NCI-H2029 (cell line): ENCODE measurements at regions not wholly inside any gene's neighbourhood (a gene's known extent, or its start where the extent isn't known, plus 50 kb on each side); places are given as distances from the start of the nearest gene placed in this dataset.
"Not testable (repeated sequence)": the region's sequence is repeated elsewhere in the genome, so short reads cannot be mapped to it uniquely, and the experiment has no call there.

ENCODE experiments used
- DNase-seq: peaks from one replicate; lab custom pipeline; 2025; lab: John Stamatoyannopoulos, UW

GRCh38 chr12:19988948-19989347 is 379.4 kb upstream of the PDE3A start:
- no peak for DNase-seq

- no peak for DNase-seq
These were observed 377.2 kb upstream of the PDE3A start for GRCh38 chr12:19991146-19991545.

- DNase-seq = no peak
These were observed 376.0 kb upstream of the PDE3A start for GRCh38 chr12:19992311-19992710.

GRCh38 chr12:19994968-19995367 is 373.4 kb upstream of the PDE3A start:
- DNase-seq = no peak

DNA sequence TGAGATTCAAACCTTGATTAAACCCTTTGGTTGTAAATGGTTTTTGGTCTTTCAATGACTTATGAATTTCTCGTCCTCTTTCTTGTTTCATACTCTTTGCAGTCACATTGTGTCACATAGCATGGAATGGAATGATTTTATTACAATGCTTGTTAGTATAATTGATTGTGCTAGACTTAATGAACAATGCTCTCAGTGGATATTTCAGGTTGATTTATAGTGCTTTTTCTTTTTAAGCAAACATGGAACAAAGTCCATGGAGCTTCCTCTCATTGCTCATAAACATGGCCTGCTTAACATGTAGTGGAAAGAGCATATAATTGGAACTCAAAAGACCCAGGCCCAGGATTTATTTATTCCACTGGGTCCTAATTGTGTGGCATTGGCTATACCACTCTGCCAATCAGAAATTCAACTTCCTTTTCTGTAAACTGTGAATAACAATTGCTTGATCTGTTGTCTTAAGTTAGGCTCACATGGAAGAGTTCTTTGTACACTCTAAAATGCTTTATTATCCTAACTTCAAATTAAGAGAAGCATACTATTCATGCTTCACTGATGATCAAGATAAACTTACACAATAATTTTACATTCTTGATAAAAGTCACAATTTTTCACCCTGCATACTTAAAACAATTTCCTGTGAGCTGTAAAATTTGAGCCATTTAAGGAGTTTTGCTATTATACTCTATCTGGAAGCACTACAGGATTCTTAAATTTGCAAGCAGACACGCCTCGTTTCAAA is 370.5 kb upstream of the PDE3A start:
- DNase-seq = no peak

- DNase-seq = no peak
These were observed 369.9 kb upstream of the PDE3A start for GRCh38 chr12:19998411-19998810.

DNA sequence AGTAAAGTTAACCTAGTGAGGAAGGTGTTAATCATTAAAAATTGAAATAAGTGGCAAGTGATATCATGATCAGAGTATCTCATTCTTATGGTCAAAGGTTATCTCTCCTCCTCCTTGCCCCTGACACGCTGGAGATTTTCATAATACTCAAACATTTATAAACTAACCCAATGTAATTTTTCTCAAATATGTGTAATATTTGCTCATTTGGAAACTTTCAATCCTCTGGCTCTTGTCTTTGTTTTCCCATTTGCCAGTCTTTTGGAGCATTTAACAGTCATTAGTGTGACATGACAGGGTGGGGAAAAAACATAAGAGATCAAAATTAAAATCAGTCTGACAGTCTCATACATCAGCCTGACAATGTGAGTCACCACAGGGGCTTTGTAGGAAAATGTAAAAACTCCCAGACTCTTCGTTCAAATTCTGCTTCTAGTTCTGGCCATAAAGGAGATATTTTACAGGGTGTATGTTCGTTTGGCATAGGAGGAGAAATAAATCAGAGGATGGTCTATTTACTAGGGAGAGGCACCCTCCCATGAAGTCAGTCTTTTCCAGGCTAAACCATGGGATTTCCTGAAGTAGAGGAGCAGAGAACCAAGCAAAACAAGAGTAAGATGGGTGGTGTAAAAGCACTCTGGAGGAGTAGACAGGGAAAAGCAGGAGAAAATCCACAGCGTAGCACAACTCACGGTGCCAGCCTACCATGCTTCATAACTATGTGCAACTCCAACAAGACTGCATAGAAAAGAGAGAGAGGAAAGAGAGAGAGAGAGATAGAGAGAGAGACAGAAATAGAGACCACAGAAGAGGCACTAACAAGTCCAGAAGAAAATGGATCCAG is 369.2 kb upstream of the PDE3A start:
- DNase-seq = no peak

DNA sequence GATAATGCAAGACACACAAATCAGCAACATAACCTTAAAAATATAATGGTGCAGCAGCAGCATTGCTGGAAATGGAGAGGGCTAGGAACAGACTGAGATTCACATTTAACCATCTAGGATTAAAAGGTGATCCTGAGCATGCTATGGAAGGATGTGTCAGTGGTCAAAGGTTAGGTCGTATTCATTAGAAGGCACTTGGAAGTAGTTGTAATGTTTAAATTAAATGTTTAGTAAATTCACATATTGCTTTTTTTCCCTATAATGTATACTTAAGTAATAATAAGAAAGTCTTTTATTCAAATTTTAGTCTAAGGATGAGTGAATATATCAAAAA is 368.6 kb upstream of the PDE3A start:
- DNase-seq = no peak

GRCh38 chr12:20000229-20000849 is 368.0 kb upstream of the PDE3A start:
- peak; percentile 28 for DNase-seq

GRCh38 chr12:20003252-20003651 is 365.1 kb upstream of the PDE3A start:
- no peak for DNase-seq

GRCh38 chr12:20004952-20005351 is 363.4 kb upstream of the PDE3A start:
- no peak for DNase-seq

- no peak for DNase-seq
These were observed 361.2 kb upstream of the PDE3A start for GRCh38 chr12:20006871-20007730.

DNA sequence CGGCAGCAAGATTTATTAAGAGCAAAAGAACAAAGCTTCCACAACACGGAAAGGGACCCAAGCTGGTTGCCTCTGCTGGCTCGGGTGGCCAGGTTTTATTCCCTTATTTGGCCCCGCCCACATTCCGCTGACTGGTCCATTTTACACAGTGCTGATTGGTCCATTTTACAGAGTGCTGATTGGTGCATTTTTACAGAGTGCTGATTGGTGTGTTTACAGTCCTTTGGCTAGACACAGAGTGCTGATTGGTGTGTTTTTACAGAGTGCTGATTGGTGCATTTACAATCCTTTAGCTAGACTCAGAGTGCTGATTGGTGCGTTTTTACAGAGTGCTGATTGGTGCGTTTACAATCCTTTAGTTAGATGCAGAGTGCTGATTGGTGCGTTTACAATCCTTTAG is 358.4 kb upstream of the PDE3A start:
- DNase-seq = not testable (repeated sequence)

DNA sequence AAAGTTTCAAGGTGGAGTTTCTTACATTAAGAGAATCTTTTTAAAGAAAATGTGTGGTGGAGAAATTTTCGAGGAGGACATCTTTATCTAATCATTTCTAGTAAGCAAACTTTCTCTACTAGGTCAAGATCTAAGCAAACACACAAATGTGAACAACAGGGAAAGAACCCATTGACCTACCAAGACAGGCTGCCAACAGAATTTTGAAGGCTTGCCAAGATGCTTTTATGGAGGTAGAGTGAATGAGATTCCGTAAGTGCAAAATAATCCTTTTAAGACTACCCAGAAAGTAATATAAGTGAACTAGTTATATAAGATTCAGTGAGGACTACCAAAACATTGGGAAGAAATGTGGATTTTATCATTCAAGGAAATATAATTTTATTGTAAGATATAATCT is 357.1 kb upstream of the PDE3A start:
- peak; percentile 73 for DNase-seq

GRCh38 chr12:20017802-20018201 is 350.5 kb upstream of the PDE3A start:
- DNase-seq = no peak

GRCh38 chr12:20018406-20018805 is 349.9 kb upstream of the PDE3A start:
- no peak for DNase-seq

DNA sequence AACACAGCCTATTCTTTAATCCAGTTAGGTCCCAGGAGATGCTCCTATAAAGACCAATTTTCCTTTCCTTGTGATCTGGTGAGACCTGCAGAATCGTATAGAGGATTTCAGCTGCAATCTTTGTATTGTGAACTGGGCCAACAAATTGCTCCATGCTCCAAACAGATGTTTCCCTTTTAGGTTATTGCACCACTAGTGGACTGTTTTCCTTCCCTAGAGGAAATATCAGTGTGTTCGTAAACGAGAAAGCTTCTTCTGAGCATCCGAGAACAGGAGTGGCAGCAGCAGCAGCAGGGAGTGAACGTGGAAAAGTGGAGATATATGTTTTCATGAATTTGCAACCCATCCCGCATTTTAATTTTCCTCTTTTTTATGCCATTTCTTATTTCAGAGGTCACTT is 344.1 kb upstream of the PDE3A start:
- DNase-seq = no peak

- no peak for DNase-seq
These were observed 340.3 kb upstream of the PDE3A start for GRCh38 chr12:20028033-20028432.

- DNase-seq = no peak
These were observed 337.5 kb upstream of the PDE3A start for GRCh38 chr12:20030826-20031225.

DNA sequence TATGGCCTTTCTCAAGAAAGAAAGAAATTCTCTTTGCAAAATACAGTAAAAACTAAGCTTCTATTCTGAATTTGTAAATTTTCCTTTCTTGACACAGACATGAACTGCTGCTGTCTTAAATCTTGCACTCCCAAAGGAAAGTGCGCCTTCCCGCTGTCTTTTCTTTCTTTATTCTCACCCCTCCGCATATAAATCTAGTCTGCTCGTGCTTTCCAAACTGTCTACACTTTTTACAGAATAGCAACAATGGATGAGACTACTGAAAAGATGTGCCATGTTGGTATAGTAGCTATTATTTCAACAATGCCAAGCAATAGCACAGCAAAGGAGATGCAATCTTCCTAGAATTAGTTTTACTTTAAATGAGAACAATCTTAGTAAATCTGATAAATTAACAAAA is 328.8 kb upstream of the PDE3A start:
- DNase-seq = no peak

- no peak for DNase-seq
These were observed 328.2 kb upstream of the PDE3A start for GRCh38 chr12:20040184-20040583.

DNA sequence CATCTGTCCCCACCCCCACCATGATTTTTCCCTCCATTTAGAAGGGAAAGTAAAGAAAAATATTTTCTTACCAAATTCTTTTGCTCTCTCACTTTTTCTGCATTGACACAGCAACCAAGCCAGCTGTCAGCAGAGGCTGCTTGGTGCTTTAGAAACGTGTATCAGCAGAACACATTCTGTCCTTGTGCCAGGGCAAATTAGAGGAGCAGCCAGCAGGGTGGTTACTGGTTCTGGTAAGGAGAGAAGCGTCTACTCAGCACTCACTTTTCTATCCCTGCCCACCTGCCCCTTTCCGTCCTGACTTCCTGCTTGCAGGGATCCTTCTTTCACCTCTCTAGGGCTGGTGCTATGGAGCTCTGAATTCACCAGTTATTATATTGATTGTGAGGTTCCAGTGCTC is 327.5 kb upstream of the PDE3A start:
- DNase-seq = no peak
